ENCODE measurements at regions not wholly inside any gene's neighbourhood (a gene's known extent, or its start where the extent isn't known, plus 50 kb on each side); places are given as distances from the start of the nearest gene placed in this dataset.

DNA sequence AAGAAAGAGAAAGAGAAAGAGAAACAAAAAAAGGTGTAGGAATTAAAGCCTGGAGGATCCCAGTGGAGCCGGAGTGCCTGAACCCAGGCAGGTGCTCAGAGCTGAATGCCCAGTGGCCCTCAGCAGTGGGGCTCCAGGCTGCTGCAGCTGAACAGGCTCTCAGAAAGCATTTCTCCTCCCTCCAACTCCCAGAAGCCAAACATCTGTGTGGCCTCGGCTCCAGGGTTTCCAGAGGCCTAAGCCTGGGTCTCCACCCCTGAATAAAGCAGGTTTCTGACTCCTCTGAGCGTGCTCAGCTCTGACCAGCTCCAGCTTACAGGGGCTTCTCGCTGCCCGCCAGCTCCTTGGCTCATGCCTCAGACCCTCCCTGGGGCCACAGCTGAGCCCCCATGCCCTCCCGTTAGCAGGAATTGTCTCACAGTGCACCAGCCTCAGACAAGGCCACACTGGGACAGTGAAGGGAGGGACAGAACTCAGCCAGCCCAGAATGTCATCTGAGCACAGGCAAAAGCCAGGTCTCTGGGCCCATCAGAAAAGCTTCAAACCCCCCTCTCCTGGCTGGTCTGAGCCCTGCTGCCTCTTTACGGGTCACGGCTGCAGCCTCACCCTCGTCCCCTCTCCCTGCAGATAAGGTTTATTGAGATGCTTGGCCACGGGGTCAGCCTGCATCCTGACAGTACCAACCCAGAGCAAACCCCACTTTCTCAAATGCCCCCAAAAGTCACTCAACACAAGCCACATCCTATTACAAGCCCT lies 114.4 kb upstream of the PPP1R26 start:
- TF ChIP-seq, protein P1, sequence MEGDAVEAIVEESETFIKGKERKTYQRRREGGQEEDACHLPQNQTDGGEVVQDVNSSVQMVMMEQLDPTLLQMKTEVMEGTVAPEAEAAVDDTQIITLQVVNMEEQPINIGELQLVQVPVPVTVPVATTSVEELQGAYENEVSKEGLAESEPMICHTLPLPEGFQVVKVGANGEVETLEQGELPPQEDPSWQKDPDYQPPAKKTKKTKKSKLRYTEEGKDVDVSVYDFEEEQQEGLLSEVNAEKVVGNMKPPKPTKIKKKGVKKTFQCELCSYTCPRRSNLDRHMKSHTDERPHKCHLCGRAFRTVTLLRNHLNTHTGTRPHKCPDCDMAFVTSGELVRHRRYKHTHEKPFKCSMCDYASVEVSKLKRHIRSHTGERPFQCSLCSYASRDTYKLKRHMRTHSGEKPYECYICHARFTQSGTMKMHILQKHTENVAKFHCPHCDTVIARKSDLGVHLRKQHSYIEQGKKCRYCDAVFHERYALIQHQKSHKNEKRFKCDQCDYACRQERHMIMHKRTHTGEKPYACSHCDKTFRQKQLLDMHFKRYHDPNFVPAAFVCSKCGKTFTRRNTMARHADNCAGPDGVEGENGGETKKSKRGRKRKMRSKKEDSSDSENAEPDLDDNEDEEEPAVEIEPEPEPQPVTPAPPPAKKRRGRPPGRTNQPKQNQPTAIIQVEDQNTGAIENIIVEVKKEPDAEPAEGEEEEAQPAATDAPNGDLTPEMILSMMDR (IDR thresholded peaks at IDR 0.05; ENCODE audit: extremely low read depth, missing control alignments): no peak
- DNase-seq (ENCODE audit: low spot score): no peak

DNA sequence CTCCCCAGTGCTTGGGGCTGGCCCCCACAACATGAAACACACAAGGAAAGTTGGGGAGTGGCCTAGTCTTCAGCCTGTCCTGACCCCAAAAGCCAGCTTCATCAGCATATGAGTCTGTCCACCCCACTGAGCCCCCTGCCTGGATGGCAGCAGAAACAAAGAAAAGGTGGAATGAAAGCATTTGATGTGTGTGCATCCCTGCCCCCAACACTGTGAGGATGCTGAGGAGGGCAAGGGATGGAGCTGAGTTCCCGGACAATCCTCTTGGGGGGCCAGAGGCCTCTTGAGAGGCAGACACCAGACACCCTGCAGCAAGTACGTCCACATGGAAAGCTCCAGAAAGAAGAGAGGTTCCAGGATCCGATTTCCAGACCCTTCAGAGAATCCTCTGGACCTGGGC lies 113.5 kb upstream of the PPP1R26 start:
- DNase-seq (ENCODE audit: low spot score): no peak

DNA sequence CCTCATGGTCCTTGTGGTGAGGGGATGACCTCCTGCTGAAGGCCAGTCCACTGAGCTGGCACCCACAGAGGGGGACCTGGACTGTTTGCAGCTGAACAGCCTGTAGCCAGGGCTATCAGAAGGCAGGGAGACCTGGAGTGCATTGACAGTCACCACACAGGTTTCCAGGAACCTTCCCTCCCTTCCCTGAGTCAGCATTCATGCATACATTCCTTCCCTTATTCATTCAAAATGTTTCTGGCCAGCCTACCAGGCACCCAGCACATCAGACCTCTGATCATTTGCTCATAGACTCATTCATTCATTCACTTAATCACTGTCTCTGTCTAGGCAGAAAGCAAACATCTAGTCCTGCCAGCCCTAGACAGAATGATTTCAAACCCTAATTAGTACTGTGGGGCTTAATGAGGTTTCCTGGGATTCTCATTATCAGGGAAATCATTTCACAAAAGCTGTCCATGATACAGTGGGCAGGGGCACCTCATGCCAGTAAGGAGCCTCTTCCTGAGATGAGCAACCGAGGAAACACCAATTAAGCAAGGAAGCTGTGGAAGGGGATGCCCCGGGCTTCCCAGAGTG lies 110.1 kb upstream of the PPP1R26 start:
- TF ChIP-seq, protein P1 (IDR thresholded peaks at IDR 0.05; ENCODE audit: extremely low read depth, missing control alignments): no peak
- DNase-seq (ENCODE audit: low spot score): no peak

More for the DNA sequence above, 113.5 kb upstream of the PPP1R26 start:
- TF ChIP-seq, protein P1 (IDR thresholded peaks at IDR 0.05; ENCODE audit: extremely low read depth, missing control alignments): no peak

DNA sequence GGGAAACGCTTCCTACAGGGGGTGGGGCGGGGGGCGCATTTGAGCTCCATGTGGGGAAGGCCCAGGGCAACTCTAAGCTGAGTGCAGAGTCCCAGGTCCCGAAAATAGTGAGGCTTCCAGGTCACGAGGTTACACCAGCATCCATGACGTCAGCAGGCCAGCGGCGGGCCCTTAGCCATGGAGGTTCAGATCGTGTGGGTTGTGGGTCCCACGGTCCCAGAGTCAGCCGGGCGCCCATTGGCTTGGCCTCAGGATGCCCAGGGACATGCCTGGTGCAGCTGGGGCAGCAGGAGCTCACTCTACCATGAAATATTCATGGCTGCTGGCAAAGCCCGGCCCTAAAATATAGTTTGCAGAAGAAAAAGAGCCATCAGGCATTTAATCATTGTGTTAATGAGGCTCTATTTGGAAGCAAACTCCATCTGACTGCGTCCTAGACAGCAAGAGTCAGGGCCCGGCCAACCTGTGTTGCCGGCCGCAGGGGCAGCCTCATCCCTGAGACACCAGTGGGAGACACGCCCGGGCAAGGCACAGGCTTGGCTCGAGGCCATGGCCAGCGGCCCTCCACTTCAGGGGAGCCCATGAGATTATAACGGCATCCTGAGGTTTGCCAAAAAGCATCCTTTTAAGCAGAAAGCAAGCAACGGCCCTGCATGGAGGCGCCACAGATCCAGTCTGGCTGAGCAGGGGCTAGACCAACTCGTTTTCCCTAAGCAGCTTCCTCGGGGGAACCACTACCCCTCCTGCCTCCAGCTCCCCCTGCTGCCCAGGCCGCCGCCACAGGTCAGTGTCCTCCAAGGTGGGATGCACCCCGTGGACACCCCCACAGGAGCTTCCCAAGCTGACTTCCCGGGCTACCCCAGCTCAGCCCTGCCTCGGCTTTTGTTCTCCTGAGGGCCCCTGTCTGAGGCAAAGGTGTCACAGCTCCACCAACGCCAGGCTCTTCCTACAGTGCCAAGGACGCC lies 108.9 kb upstream of the PPP1R26 start:
- no peak for DNase-seq (ENCODE audit: low spot score)
- TF ChIP-seq, protein P1 (IDR thresholded peaks at IDR 0.05; ENCODE audit: extremely low read depth, missing control alignments): no peak

- TF ChIP-seq, protein P1 (IDR thresholded peaks at IDR 0.05; ENCODE audit: extremely low read depth, missing control alignments): no peak
- DNase-seq (ENCODE audit: low spot score): no peak
Measured at GRCh38 chr9:135371535-135371934, 108.0 kb upstream of the PPP1R26 start.

GRCh38 chr9:135372036-135372435 lies 107.5 kb upstream of the PPP1R26 start:
- no peak for DNase-seq (ENCODE audit: low spot score)

More at GRCh38 chr9:135372036-135372435, 107.5 kb upstream of the PPP1R26 start:
- TF ChIP-seq, protein P1 (IDR thresholded peaks at IDR 0.05; ENCODE audit: extremely low read depth, missing control alignments): no peak
